Endothelial cell of umbilical vein (primary cell): ENCODE measurements at regions not wholly inside any gene's neighbourhood (a gene's known extent, or its start where the extent isn't known, plus 50 kb on each side); places are given as distances from the start of the nearest gene placed in this dataset.

Experiments
- BruUV-seq: library from RNA; stranded (reverse); fragments of 400-500 nt; replicated peaks from 2 replicates; lab custom pipeline; 2021; lab: Mats Ljungman, UMichigan
- CTCF ChIA-PET: fragments of 300-600, 350-600 bp; sonication (Branson Sonifier 250); formaldehyde crosslinking; loops from one replicate; lab custom pipeline; 2021; ENCODE audit warnings: antibody characterized with exemption, inconsistent platforms; lab: Charles Lee
- POLR2A ChIA-PET: fragments of 300-600, 350-600 bp; sonication (Branson Sonifier 250); formaldehyde crosslinking; loops from one replicate; lab custom pipeline; 2021; ENCODE audit warnings: antibody characterized with exemption, inconsistent platforms; lab: Charles Lee
- DNase-seq: peaks from one replicate; pipeline ENCODE4 v3.0.0-alpha.2; 2011; ENCODE audit warnings: low read depth, low spot score
- FAIRE-seq: peaks from 2 replicates; lab custom pipeline; 2011; peaks lifted over from hg19 to GRCh38; lab: Jason Lieb, UNC
- H2AFZ ChIP-seq: 2 replicates; pipeline ENCODE4 v1.6.0; 2012; ENCODE audit warnings: low read depth, low read length, control low read depth, inconsistent platforms
- H3K27ac ChIP-seq: 2 replicates; pipeline ENCODE4 v1.5.1; 2011; ENCODE audit warnings: low read depth, mild to moderate bottlenecking, control low read depth, low read length, moderate library complexity; ENCODE audit not compliant: insufficient read depth
- H3K27me3 ChIP-seq, 2 experiments: 2 replicates each; pipeline versions ENCODE4 v1.6.0 to v1.6.1; 2011; ENCODE audit warnings: low read length in 2 of 2, mixed read lengths in 1 of 2; ENCODE audit not compliant: control insufficient read depth in 2 of 2, insufficient read depth in 2 of 2
- H3K36me3 ChIP-seq, 2 experiments: 2 replicates in 1 of 2; 3 replicates in 1 of 2; pipeline ENCODE4 v1.5.1; 2011; ENCODE audit warnings: low read length in 2 of 2, mild to moderate bottlenecking in 1 of 2, moderate library complexity in 1 of 2; ENCODE audit not compliant: control insufficient read depth in 2 of 2, insufficient read depth in 2 of 2; ENCODE audit errors: extremely low read depth in 1 of 2
- H3K4me1 ChIP-seq: 3 replicates; pipeline ENCODE4 v1.5.1; 2011; ENCODE audit warnings: mild to moderate bottlenecking, low read length; ENCODE audit not compliant: control insufficient read depth, insufficient read depth; ENCODE audit errors: extremely low read depth
- H3K4me2 ChIP-seq: 2 replicates; pipeline ENCODE4 v1.6.1; 2011; ENCODE audit warnings: low read length, control low read depth, mixed read lengths; ENCODE audit not compliant: insufficient read depth
- H3K4me3 ChIP-seq, 3 experiments: fragments of 200-600 bp in 1 of 3; sonication (generic), shearing (Covaris generic) in 1 of 3; replicated peaks in 1 of 3; 2 replicates each; pipeline ENCODE4 v1.5.1; 2011 to 2016; ENCODE audit warnings: control low read depth in 3 of 3, low read length in 3 of 3, mild to moderate bottlenecking in 2 of 3, inconsistent platforms in 1 of 3, low read depth in 1 of 3, moderate library complexity in 1 of 3; ENCODE audit not compliant: insufficient read depth in 1 of 3
- H3K79me2 ChIP-seq: 2 replicates; pipeline ENCODE4 v1.6.0; 2012; ENCODE audit warnings: low read length, inconsistent platforms; ENCODE audit not compliant: control insufficient read depth, insufficient read depth
- H3K9ac ChIP-seq: replicated peaks from 2 replicates; pipeline ENCODE3; 2011; ENCODE audit warnings: low read length, control low read depth; ENCODE audit not compliant: insufficient read depth; ENCODE audit errors: extremely low read depth
- H3K9me1 ChIP-seq: replicated peaks from 3 replicates; pipeline ENCODE4 v1.6.0; 2011; ENCODE audit warnings: mild to moderate bottlenecking, low read length; ENCODE audit not compliant: control insufficient read depth, insufficient read depth; ENCODE audit errors: extremely low read depth
- H3K9me3 ChIP-seq: replicated peaks from 2 replicates; pipeline ENCODE4 v1.5.1; 2012; ENCODE audit warnings: low read length, inconsistent platforms; ENCODE audit not compliant: control insufficient read depth, insufficient read depth
- H4K20me1 ChIP-seq: replicated peaks from 2 replicates; pipeline ENCODE3; 2011; ENCODE audit warnings: mild to moderate bottlenecking, low read length; ENCODE audit not compliant: control insufficient read depth, insufficient read depth; ENCODE audit errors: extremely low read depth
- CTCF ChIP-seq, 2 donors: IDR thresholded peaks; 1 replicate in 1 of 2; 2 replicates in 1 of 2; pipeline ENCODE4 v1.5.1; 2011; ENCODE audit warnings: low read length in 2 of 2, mild to moderate bottlenecking in 2 of 2, moderate library complexity in 2 of 2, control low read depth in 1 of 2, inconsistent platforms in 1 of 2, low read depth in 1 of 2; ENCODE audit not compliant: insufficient read depth in 1 of 2; ENCODE audit errors: extremely low read depth in 1 of 2
- EZH2 ChIP-seq: IDR thresholded peaks from 2 replicates; pipeline ENCODE4 v1.6.1; 2012; ENCODE audit warnings: borderline replicate concordance, low read depth, mild to moderate bottlenecking, moderate library complexity, low read length, inconsistent platforms; ENCODE audit not compliant: severe bottlenecking
- FOS ChIP-seq: IDR thresholded peaks from 2 replicates; pipeline ENCODE4 v1.6.1; 2011; ENCODE audit warnings: mild to moderate bottlenecking, low read length, moderate library complexity, borderline replicate concordance; ENCODE audit not compliant: insufficient read depth
- GATA2 ChIP-seq: IDR thresholded peaks from 2 replicates; pipeline ENCODE4 v1.7.0; 2011; ENCODE audit warnings: low read depth, mild to moderate bottlenecking, moderate library complexity, mixed read lengths, low read length; ENCODE audit not compliant: insufficient read length, insufficient read depth
- JUN ChIP-seq: IDR thresholded peaks from 2 replicates; pipeline ENCODE4 v1.6.1; 2011; ENCODE audit warnings: borderline replicate concordance, low read depth; ENCODE audit not compliant: insufficient read length, insufficient read depth
- MYC ChIP-seq: IDR thresholded peaks from one replicate; pipeline ENCODE4 v1.6.1; 2011; ENCODE audit warnings: mild to moderate bottlenecking, low read depth, low read length
- POLR2A ChIP-seq: IDR thresholded peaks from 2 replicates; pipeline ENCODE4 v1.6.1; 2012; ENCODE audit warnings: low read depth, mild to moderate bottlenecking, control low read depth, low read length
- POLR2AphosphoS5 ChIP-seq: IDR thresholded peaks from 2 replicates; pipeline ENCODE4 v1.6.1; 2012; ENCODE audit warnings: low read depth, mild to moderate bottlenecking, control low read depth, low read length, moderate library complexity; ENCODE audit not compliant: insufficient read depth
- dilution Hi-C: fragments of 300-500 bp; cut with MboI; formaldehyde crosslinking; loops from one replicate; pipeline ENCODE4 v1.15.0; 2019; ENCODE audit warnings: low sequenced_read_pairs; ENCODE audit not compliant: extremely low pct_ligation_motif_present
- intact Hi-C: fragments of 100-400 bp; cut with micrococcal nuclease; formaldehyde crosslinking; loops from one replicate; pipeline ENCODE4 v1.10.0; 2022
- TF ChIP-seq, protein P1 (sequence below): IDR thresholded peaks from 2 replicates; pipeline ENCODE4 v1.6.1; 2011; ENCODE audit not compliant: insufficient read depth, insufficient read length

DNA sequence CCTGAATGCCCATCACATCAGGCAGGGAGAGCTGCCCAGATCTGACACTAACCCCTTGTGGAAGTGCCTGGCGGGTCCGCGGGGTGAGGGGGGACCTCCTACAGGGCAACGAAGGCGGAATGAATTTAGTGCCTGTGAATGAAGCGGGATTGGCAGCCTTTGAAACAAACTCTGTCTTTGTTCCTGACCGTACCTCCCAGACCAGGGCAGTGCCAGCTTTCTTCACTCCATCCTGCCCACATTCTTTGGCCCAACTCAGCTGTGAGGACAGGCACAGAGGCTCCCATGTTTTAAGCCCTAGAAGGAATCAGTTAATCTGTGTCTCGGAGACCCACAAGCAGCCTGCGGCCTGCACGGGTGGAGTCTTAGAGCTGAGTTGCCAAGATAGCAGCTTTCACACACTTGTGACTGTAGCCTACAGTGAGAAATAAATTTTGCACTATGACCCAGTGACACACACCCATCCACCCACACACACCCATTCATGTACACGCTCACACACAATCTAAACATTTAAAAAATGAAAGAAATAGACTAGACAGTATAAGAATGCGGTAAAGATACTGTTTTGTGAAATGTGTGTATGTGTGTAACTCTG is 60.1 kb upstream of the USP24 start:
- H3K9me1 ChIP-seq: no peaks in the 10 kb centered on the region
- ChIA-PET CTCF (interaction anchor here (0.9 kb wide), 1 partner anchor 138 kb away, joined by 3 read pairs; no protein-coding TSS in a partner anchor), POLR2A (no interaction called here)
- H3K9ac ChIP-seq: no peak overlapping the region
- no peak for DNase-seq
- no peaks in the 10 kb centered on the region for H3K27me3 ChIP-seq
- H3K4me2 ChIP-seq: no peak overlapping the region
- no peaks in the 10 kb centered on the region for H3K79me2 ChIP-seq
- no peaks in the 10 kb centered on the region for H3K36me3 ChIP-seq
- FAIRE-seq: no peak
- TF ChIP-seq JUN (no peak), EZH2 (no peak), POLR2A (no peak), GATA2 (no peak), MYC (no peak), FOS (no peak), CTCF (IDR thresholded peaks at IDR 0.05; ENCODE audit: extremely low read depth in 1 of 2, insufficient read depth in 1 of 2, low read depth in 1 of 2, low read length in 2 of 2) (no peak), POLR2AphosphoS5 (no peak)
- TF ChIP-seq, protein P1, sequence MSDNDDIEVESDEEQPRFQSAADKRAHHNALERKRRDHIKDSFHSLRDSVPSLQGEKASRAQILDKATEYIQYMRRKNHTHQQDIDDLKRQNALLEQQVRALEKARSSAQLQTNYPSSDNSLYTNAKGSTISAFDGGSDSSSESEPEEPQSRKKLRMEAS: no peak
- BruUV-seq: no TSS peak
- dilution Hi-C loops: no loop called here
- no peaks in the 10 kb centered on the region for H4K20me1 ChIP-seq
- H3K27ac ChIP-seq: no peak overlapping the region
- H3K4me3 ChIP-seq: no peak overlapping the region
- H2AFZ ChIP-seq: peak overlapping the region; percentile 51
- H3K4me1 ChIP-seq: peaks cover 15% of the 10 kb centered on the region
- intact Hi-C loops: no loop called here
- H3K9me3 ChIP-seq: no peaks in the 10 kb centered on the region
